GM21576 (cell line): ENCODE measurements at regions not wholly inside any gene's neighbourhood (a gene's known extent, or its start where the extent isn't known, plus 50 kb on each side); places are given as distances from the start of the nearest gene placed in this dataset.
"Not testable (repeated sequence)": the region's sequence is repeated elsewhere in the genome, so short reads cannot be mapped to it uniquely, and the experiment has no call there.

Experiments
- ATAC-seq: cut with Tn5 transposase; IDR thresholded peaks from one replicate; pipeline ENCODE4 v1.9.1; 2021; ENCODE audit warnings: mild to moderate bottlenecking, moderate library complexity; ENCODE audit not compliant: unreplicated experiment

GRCh38 chr4:125573368-125573767 lies 258.6 kb downstream of the FAT4 start:
- no peak for ATAC-seq

- no peak for ATAC-seq
These were observed 259.0 kb downstream of the FAT4 start for GRCh38 chr4:125573786-125574185.

- ATAC-seq, result no peak
These were observed 267.5 kb downstream of the FAT4 start for GRCh38 chr4:125582302-125582701.

GRCh38 chr4:125590158-125590557 lies 275.4 kb downstream of the FAT4 start:
- ATAC-seq, result no peak

- no peak for ATAC-seq
These were observed 276.5 kb downstream of the FAT4 start for GRCh38 chr4:125591290-125591689.

- no peak for ATAC-seq
These were observed 279.4 kb downstream of the FAT4 start for GRCh38 chr4:125594056-125594602.

- ATAC-seq, result not testable (repeated sequence)
These were observed 291.2 kb downstream of the FAT4 start for GRCh38 chr4:125605926-125606325.

- ATAC-seq, result no peak
These were observed 305.5 kb downstream of the FAT4 start for GRCh38 chr4:125620066-125620860.

- ATAC-seq, result no peak
These were observed 310.2 kb downstream of the FAT4 start for GRCh38 chr4:125624951-125625350.

GRCh38 chr4:125626946-125627345 lies 312.2 kb downstream of the FAT4 start:
- no peak for ATAC-seq

- ATAC-seq, result no peak
These were observed 324.4 kb downstream of the FAT4 start for GRCh38 chr4:125639182-125639621.

GRCh38 chr4:125641611-125642010 lies 326.9 kb downstream of the FAT4 start:
- no peak for ATAC-seq

- no peak for ATAC-seq
These were observed 327.9 kb downstream of the FAT4 start for GRCh38 chr4:125642645-125643044.

- no peak for ATAC-seq
These were observed 334.7 kb downstream of the FAT4 start for GRCh38 chr4:125649452-125649851.

GRCh38 chr4:125650557-125650956 lies 335.8 kb downstream of the FAT4 start:
- no peak for ATAC-seq

- ATAC-seq, result not testable (repeated sequence)
These were observed 337.1 kb downstream of the FAT4 start for GRCh38 chr4:125651707-125652357.

- no peak for ATAC-seq
These were observed 344.0 kb downstream of the FAT4 start for GRCh38 chr4:125658773-125659172.

- ATAC-seq, result no peak
These were observed 349.4 kb downstream of the FAT4 start for GRCh38 chr4:125663896-125664767.

GRCh38 chr4:125666635-125667034 lies 351.9 kb downstream of the FAT4 start:
- ATAC-seq, result no peak

GRCh38 chr4:125676156-125676555 lies 361.4 kb downstream of the FAT4 start:
- no peak for ATAC-seq

GRCh38 chr4:125676583-125676982 lies 361.8 kb downstream of the FAT4 start:
- no peak for ATAC-seq
